ENCODE measurements at regions not wholly inside any gene's neighbourhood (a gene's known extent, or its start where the extent isn't known, plus 50 kb on each side); places are given as distances from the start of the nearest gene placed in this dataset.

DNA sequence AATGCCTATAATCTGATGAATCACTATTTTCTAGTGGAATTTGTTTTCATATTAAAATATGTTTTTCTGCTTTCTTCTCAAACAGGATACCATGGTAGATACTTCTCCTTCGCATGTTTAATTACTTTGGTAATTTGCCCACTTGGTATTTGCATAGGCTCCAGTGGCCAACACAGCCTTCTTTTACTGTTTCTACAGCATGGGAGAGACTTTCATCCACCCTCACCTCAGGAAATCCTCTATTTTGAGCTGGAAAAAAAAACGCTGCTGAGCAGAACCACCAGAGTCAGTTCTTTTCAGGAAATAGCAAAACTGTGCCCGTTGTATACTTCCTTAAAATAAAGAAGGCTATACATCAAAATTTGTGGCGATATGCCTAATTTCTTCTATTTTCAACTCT lies 213.3 kb downstream of the MDFIC start:
- DNase-seq (ENCODE audit: low read depth, low spot score): no peak

DNA sequence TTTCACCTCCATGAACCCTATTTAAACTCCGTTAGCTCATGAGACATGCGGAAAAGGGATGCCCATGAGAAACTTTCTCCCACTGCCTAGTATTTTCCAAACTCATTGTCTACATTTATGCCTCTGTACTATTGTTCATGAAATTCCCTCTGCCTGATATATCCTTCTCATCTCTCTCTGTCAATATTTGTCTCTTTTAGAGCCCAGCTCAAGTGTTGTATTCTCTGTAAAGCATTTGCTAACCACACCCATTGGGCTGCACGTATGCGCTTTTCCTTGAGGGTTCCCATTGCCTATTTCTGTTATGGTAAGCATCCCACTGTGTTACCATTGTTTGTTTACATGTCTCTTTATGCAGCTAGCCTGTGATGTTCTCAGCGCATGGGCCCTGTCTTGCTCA lies 211.4 kb downstream of the MDFIC start:
- no peak for DNase-seq (ENCODE audit: low read depth, low spot score)

DNA sequence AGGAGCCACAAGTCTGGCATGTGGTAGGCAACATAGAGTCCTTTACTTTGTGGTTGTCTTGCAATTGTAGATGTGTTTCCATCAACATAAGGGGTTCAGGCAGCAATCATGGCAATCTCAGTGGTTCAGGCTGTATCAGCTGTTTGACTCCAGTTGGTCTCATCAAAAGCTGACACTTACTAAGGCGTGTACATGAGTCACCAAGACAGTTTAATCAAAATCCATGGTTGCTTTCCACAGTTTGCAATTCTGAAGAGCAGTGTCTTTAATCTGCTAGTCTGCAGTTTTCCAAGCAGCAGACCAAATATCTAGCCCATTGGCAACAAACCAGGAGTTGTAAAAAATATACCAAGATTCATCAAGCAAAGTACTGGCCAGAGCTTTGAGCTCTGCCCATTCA lies 210.2 kb downstream of the MDFIC start:
- DNase-seq (ENCODE audit: low read depth, low spot score): no peak

DNA sequence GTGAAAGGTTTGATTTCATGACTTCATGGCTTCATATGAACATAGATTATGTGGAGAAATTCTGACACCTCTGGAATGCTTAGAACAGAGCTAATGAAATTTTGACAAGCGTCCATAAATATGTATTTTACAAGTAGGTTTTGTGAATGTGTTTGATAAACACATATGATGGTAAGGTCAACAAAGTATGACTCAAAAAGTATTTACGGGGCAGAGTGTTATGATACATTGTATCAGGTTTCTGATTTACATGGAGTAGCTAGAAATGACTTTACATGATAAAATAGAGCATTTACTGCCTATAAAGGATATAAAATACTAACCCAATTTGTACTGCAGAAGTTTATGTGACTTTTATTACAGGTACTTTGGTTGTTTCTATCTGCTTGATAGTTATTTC lies 206.3 kb downstream of the MDFIC start:
- no peak for DNase-seq (ENCODE audit: low read depth, low spot score)

DNA sequence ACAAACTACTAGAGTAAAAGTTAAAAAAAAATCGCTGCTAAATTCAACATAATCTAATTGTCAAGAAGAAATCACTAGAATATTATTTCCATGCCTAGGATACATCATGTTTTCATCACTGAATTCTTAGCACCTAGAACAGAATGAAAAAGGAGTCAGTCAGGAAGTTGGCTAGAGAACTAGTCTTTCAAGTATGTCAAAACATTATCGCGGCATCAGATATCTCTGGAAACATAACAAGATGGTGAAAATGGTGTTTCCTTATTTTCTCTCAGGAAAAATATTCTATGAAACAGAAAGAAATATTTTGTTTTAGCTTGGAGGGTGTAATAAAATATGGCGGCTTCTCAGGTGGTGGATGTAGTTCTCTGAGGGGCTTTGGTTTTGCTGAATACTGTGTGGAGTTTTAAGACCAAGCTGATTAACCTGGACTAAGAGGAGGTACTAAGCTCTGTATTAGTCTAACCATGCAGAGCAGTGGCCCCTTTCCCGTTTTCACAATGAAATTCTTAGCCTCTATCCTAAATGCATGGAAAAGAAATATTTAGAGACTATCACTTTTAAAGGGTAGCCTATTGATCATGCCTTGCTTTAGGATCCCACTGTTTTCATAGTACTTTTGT lies 205.6 kb downstream of the MDFIC start:
- no peak for DNase-seq (ENCODE audit: low read depth, low spot score)

DNA sequence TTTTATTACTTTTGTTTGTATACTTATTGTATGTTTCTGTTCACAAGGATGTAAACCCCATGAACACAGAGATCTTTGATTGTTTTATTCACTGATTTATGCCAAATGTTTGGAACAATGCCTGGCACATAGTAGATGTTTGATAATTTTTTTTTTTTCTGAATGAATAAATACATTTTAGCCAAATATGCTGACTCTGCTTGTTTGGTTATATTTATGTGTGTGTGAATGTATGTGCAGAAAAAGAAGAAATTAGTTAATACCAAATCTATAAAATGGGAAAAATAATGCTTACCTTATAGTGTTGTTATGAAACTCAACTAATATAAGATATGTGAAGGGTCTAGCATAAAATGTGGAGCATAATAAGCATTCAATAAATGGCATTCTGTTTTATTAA lies 203.9 kb downstream of the MDFIC start:
- DNase-seq (ENCODE audit: low read depth, low spot score): no peak

DNA sequence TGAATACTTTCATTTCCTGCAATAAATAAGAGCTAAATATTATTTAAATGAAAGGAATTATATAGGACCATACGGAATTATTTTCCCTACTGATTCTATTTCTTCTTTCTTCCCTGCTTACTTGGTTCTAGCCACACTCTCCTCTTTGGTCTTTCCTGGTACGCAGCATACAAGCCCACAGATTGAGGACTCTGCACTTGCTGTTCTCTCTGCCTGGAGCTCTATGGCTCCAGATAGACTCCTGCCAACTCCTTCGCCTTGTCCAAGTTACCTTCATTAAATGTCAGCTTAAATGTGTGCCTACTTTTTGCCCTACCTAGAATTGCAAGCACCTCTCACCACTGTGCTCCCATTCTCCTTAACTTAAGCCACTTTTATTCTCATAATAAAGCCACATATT lies 203.4 kb downstream of the MDFIC start:
- DNase-seq (ENCODE audit: low read depth, low spot score): no peak

DNA sequence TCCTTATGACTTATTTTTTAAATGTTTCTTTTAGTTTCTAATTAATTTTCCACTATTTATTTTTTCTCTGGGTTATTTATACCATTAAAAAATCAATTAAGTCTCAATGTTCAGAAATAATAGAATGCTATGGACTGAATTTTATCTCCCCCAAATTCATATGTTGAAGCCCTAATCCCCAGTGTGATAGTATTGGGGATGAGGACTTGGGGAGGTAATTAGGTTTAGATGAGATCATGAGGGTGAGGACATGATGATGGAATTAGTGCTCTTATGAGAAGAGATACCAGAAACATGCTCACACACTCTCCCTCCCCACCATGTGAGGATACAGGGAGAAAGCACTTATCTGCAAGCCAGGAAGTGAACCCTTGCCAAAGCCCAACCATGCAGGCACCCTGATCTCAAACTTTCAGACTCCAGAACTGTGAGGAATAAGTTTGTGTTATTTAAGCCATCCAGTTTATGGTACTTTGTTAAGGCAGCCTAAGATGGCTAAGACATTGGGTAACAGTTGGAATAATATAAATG lies 202.6 kb downstream of the MDFIC start:
- no peak for DNase-seq (ENCODE audit: low read depth, low spot score)

DNA sequence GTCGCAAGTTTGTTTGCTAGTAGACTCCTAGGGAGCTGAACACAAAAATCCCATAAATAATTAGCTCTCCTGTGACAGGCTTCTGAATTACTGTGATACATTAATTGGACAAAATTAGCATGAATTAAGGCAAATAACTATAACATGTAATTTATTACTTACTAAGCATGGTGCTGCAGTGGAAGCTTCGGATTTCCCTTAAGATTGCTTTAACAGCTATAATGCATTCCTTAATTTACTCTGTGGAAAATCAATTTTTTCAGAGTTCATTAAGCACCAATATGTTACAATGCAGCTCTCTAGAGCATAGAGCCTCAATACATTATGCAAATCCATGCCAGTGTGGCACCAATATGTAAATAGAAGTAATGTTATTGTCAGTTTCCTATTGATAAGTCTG lies 201.5 kb downstream of the MDFIC start:
- DNase-seq (ENCODE audit: low read depth, low spot score): no peak

DNA sequence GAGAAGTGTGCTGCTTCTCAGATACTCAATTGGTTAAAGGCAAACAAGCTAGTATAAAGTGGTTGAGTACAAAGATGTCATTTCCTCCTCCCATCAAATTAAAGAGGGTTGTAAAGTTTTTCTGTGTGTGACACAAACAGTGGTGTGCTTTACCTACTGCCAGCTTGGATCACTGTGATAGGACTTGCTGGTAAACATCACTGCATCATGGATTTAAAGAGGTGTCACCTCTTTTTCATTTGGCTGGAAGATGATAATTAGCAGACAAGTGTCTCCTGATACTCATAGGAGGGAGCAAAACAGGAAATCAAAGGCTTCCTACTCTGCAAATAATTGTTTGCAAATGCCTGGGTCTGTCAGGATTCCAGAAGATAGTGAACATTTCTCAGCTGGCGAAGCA lies 200.5 kb downstream of the MDFIC start:
- DNase-seq (ENCODE audit: low read depth, low spot score): no peak

DNA sequence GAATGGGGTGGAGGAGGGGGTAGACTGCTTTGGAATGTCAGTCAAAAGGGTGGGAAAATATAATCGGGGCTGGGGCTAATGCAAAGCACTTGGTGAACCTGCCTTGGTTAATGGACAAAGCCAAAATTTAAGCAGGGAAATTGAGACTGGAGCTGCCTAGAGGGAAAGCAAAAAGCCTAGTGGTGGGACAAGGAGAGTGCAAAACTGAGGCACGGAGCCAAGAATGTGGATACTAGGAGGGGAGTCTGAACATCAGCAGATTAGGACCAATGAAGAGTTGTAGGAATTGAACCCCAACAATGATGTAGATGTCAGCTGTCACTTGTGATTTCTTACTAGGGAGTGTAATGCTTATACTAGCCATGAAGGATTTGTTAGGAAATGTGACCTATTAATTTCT lies 195.9 kb downstream of the MDFIC start:
- no peak for DNase-seq (ENCODE audit: low read depth, low spot score)

DNA sequence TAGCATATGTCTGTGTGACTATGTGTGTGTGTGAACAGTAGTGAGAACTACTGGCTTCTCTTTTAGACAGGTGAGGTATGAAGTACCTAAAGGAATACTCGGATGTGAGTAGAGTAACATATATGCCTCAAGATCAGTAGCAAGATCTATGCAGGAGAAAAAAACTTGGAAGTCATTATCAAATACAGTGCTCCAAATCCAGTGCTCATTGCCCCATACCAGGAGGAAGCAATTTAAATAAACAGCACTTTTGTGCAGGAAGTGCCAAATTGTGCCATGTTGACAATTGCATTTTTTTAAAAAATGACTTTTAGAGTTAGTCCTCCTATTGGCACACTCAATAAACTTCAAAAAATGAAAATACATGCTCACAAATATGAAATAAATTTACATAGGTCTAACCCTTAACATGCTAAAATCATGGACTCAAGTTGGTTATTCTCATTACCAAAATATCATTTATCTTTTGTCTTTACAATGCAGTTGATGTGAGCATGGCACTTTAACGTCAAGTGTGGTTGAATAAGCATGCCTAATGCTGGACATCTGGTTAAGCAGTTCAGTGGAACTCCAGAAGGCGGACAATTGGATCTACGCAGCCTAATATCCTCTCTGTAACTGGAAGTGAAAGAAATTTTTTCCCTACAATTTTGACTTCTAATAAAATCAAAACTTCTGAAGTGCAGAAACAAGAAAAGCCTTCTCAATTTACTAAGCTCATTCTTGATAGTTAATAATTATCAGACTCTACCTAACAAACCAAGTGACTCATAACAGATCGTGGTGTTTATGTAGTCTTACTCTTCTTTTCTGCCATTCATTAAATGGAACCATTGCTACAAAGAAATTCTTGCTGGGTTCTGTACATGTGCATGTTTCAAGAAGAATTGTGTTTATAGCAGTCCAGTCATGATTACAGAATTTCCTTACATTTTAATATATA lies 195.2 kb downstream of the MDFIC start:
- DNase-seq (ENCODE audit: low read depth, low spot score): no peak

DNA sequence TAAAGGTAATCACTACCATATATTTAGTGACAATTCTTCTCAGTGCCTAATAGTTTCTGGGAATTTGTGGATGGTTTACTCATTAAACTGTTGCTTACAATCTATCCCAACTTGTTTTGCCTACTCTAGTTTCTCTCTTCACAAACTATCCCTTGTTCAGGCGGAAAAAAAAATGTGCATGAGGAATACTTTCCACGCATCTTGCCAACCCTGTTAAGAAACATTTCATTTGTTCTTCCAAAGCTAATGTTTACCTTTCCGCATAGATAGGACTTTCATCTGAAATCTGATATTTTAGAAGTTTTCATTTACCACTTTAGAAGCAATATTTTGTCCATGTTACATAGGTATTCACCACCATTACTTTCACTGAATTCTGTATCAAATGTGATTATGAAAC lies 191.9 kb downstream of the MDFIC start:
- DNase-seq (ENCODE audit: low read depth, low spot score): no peak

DNA sequence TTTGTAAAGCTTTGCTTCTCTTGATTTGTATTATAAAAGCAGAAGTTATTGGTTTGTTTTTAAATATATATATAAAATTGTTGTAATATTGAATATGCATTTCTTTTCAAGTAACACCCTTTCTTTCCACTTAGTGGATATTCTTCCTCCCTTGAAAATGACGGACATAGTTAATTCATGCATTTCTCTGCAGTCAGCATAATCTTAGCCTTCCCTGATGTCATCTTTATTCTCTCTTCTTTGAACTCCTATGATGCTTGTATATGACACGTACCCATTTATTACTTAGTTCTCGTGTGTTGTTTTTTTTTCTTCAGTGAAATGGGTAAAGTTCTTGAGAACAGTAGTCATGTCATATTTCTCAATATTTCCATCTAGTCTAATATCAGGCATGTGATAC lies 191.2 kb downstream of the MDFIC start:
- DNase-seq (ENCODE audit: low read depth, low spot score): no peak

DNA sequence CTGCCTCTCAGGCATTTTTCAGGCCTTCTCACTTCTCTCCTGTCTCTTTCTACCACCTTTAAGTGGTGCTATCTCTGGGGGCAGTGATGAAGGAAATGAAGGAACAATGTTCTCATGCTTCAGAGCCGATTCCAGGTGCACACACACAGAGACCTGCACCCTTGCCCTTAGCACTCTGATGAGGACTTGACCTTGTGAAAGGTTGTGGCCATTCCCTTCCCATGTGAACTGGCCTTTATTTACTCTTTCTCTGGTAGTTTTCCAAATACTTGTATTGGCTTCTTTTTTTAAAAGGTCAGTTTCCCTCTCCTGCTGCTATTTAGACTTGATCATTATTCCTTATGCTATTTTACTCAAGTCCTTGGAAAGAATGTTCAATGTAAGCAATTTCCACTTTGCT lies 188.6 kb downstream of the MDFIC start:
- DNase-seq (ENCODE audit: low read depth, low spot score): no peak

DNA sequence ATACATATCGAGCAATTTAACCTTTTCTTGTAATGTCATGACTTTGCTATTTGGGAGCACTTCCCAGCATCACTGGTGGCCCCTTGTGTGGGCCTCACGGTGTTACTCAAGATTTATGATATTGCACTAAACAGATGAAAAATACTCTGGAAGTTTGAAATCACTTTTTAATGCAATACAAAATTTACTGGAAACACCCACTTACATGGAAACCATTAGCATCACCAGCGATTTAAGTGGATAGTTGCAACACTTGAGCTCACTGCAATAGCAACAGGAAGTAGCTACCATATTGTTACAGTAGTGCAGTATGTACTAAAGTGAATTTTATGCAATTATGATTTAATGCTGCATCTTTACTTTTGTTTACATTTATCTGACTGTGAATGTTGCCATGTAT lies 184.4 kb downstream of the MDFIC start:
- no peak for DNase-seq (ENCODE audit: low read depth, low spot score)

DNA sequence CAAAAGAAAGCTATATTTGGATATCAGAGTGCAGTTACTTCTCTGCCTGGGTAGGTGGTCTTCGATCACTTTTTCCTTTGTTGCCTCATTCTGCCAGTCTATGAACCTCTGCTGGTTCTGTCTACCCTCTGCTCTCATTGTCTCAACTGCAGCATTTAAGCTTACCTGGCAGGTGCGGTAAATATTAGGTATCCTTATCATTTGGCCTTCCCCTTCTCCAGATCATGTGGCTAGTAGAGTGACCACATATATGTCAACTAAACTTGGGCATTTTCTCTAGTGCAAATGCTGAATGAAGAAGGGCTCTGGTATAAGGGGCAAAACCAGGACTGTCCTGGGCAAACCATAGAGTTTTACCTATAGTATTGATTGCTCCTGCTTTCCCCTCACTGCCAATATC lies 180.8 kb downstream of the MDFIC start:
- DNase-seq (ENCODE audit: low read depth, low spot score): no peak

DNA sequence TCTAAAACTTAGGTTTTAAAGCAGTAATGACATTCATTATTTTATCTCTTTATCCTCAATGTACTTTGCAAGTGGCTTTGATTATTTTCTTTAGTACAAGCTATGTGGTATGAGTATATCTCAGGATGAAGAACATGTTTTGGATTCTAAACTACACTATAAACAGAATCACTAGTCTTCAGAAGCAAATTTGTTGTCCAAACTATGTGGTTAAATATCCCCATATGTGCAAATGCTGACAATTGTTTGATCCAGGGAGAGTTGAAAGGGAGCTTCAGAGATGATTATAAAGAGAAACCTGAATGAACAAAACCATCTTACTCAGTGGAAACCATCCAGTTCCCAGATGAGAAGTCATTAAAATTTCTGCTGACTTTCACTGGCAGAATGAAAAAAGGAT lies 179.3 kb downstream of the MDFIC start:
- no peak for DNase-seq (ENCODE audit: low read depth, low spot score)

DNA sequence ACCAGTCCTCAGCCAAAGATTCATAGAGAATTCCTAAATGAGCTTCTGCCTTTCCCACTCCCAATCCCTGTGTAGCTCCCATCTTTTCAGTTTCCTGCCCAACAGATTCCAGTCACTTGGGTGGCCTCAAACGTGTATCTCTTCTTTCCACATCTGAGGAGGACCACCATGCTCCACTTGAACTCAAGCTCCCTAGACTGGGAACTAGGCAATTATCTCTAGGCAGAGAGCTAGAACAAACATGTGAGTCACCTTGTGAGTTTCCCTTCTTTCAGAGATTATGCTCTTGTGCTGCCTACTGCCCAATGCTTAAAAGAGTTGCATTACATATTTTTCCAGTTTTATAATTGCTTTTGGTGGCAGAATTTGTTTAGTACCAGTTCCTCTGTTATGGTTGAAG lies 178.0 kb downstream of the MDFIC start:
- no peak for DNase-seq (ENCODE audit: low read depth, low spot score)

DNA sequence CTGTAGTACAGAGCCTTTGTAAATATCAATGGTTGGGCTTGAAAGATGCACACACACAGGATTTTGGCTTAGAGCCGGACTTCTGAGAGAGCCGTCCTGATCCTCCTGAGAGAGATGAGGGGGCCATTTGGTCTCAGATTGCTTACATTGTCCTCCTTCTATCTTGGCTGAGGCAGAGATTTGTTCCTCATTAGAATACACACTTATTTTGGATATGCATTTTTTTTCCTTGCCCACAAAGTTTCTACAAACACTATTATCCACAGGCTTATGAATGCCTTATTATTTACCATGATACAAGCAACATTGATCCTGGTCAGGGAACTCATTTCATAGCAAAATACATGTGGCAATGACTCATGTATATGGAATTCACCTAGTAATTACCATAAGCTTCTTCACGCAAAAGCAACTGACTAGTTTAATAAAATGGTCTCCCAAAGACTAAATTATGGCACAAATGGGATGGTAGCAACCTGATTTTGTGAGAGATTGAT lies 175.3 kb downstream of the MDFIC start:
- DNase-seq (ENCODE audit: low read depth, low spot score): no peak

DNA sequence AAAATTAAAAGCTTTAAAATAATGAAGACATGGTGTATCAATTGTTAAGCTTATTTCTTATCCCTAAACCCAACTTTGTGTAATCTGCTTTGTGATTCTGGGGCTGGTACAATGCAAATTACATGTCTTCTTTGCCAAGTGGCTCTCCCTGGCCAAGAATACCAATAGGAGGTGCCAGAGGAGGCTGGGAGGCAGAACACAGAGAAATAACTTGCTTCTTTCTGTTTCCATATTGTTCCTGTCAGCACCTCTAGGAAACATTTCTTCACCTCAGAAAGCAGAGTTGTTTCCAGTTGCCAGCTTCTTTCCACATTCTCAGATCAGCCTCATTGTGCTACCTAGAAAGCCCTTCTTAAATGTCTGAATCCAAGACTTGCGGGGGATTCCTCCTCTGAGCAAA lies 174.4 kb downstream of the MDFIC start:
- DNase-seq (ENCODE audit: low read depth, low spot score): no peak

DNA sequence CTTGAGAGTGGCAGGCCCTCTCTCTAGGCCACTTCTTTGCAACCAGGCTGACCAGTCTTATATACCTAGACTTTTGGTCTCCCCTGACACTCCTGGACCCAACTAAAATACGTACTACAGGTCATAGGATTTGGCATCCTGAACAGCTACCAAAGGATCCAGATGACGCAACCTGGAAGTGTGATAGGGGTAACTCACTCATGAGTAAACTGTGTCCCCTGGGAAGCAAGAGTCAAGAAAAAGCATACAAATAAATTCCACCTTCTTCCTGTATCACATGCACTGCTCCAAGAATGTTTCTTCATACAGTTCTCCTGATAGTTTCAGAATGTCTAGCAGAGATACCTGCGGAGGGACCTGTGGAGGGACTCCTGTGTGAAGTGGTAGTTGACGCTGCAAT lies 172.3 kb downstream of the MDFIC start:
- DNase-seq (ENCODE audit: low read depth, low spot score): no peak

DNA sequence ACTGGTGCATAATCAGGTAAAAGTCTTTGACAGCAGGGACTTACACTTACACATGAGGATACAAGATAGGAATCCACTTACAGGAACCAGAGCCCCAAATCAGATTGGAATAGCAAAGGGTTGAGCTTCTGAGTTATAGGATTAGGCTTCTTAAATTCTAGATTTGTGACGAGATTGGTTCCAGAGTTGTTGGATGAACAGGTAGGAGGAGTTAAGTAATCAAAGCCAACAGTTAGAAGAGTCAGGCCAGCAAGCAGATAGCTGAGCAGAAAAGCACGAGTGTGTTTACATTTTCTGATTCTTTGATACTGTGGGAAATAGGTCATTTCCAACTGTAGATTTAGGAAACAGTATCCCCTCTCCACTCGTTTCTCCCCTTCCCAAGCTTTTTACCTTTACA lies 167.0 kb downstream of the MDFIC start:
- DNase-seq (ENCODE audit: low read depth, low spot score): no peak

Data from brain pericyte (primary cell).